ENCODE measurements at regions not wholly inside any gene's neighbourhood (a gene's known extent, or its start where the extent isn't known, plus 50 kb on each side); places are given as distances from the start of the nearest gene placed in this dataset.
A peak's percentile ranks its signal among the peaks of the same experiment; 100 is the strongest.

- DNase-seq: peak in 2 of 4 donors; percentile 23 to 35
- Histone ChIP-seq H3K4me3 (no peak overlapping the region), H3K27me3 (no peaks in the 10 kb centered on the region), H3K36me3 (no peaks in the 10 kb centered on the region), H3K27ac (no peak overlapping the region), H3K4me1 (no peaks in the 10 kb centered on the region), H3K9me3 (no peaks in the 10 kb centered on the region)
- intact Hi-C loops (cut with DNase I): no loop called here
- no peak for TF ChIP-seq CTCF (IDR thresholded peaks at IDR 0.05)
- peak; percentile 49 for ATAC-seq
Measured at GRCh38 chr15:48064421-48064820, 56.4 kb upstream of the SLC24A5 start.

- H3K4me3 ChIP-seq: no peak overlapping the region
- ATAC-seq (no peak), DNase-seq (no peak)
- no peak for TF ChIP-seq CTCF (IDR thresholded peaks at IDR 0.05)
- intact Hi-C loops (cut with DNase I): no loop called here
- no peaks in the 10 kb centered on the region for H3K9me3 ChIP-seq
- no peaks in the 10 kb centered on the region for H3K4me1 ChIP-seq
- H3K27ac ChIP-seq: no peak overlapping the region
- no peaks in the 10 kb centered on the region for H3K36me3 ChIP-seq
- H3K27me3 ChIP-seq: no peaks in the 10 kb centered on the region
Measured at GRCh38 chr15:48066456-48066855, 54.3 kb upstream of the SLC24A5 start.
